Peyer's patch (tissue), 4 donors: ENCODE measurements at regions not wholly inside any gene's neighbourhood (a gene's known extent, or its start where the extent isn't known, plus 50 kb on each side); places are given as distances from the start of the nearest gene placed in this dataset.

Source experiments
- CTCF ChIP-seq, 6 experiments: fragments of 450-650 bp in 4 of 6; fragments of 200-600 bp in 2 of 6; sonication (generic) in 1 of 6; IDR thresholded peaks; one replicate each; pipeline ENCODE4 v1.5.1; 2017 to 2019; ENCODE audit warnings: antibody characterized with exemption in 6 of 6, mild to moderate bottlenecking in 3 of 6, moderate library complexity in 1 of 6
- POLR2A ChIP-seq, 2 donors: fragments of 450-650 bp; IDR thresholded peaks; one replicate each; pipeline ENCODE4 v1.5.1; 2017; ENCODE audit warnings: antibody characterized with exemption in 2 of 2, mild to moderate bottlenecking in 2 of 2, moderate library complexity in 2 of 2

GRCh38 chr5:90113108-90113507 is 296.4 kb downstream of the CETN3 start:
- TF ChIP-seq CTCF (IDR thresholded peaks at IDR 0.05) = no peak
- no peak for TF ChIP-seq POLR2A (IDR thresholded peaks at IDR 0.05)
